T-helper 17 cell (primary cell): ENCODE measurements at regions not wholly inside any gene's neighbourhood (a gene's known extent, or its start where the extent isn't known, plus 50 kb on each side); places are given as distances from the start of the nearest gene placed in this dataset.

ENCODE experiments used
- ATAC-seq: fragments of 150-1000 bp; cut with Tn5 transposase; 2 replicates; pipeline ENCODE4 v1.10.0; 2021; ENCODE audit warnings: mild to moderate bottlenecking, moderate library complexity
- DNase-seq, 3 donors: peaks; one replicate each; pipeline versions ENCODE4 v3.0.0 to v3.0.0-alpha.2; 2020 to 2021
- H3K9me3 ChIP-seq: one replicate; pipeline ENCODE4 v1.7.0; 2013; ENCODE audit warnings: low read length, mild to moderate bottlenecking; ENCODE audit not compliant: control insufficient read depth, poor library complexity, severe bottlenecking
- H3K27ac Mint-ChIP-seq: one replicate; pipeline ENCODE4 v1.8.0; 2022; ENCODE audit warnings: mild to moderate bottlenecking, moderate library complexity, mixed read lengths
- H3K27me3 Mint-ChIP-seq: one replicate; pipeline ENCODE4 v1.8.0; 2022; ENCODE audit warnings: mixed read lengths
- H3K36me3 Mint-ChIP-seq: one replicate; pipeline ENCODE4 v1.8.0; 2022; ENCODE audit warnings: low read depth, mixed read lengths
- H3K4me1 Mint-ChIP-seq: one replicate; pipeline ENCODE4 v1.8.0; 2022; ENCODE audit warnings: mild to moderate bottlenecking, mixed read lengths
- H3K4me3 Mint-ChIP-seq: one replicate; pipeline ENCODE4 v1.8.0; 2022; ENCODE audit warnings: mild to moderate bottlenecking, moderate library complexity, mixed read lengths

- no peaks in the 10 kb centered on the region for H3K4me1 Mint-ChIP-seq
- no peaks in the 10 kb centered on the region for H3K36me3 Mint-ChIP-seq
- no peak overlapping the region for H3K4me3 Mint-ChIP-seq
- DNase-seq (no peak), ATAC-seq (no peak)
- no peaks in the 10 kb centered on the region for H3K9me3 ChIP-seq
- no peaks in the 10 kb centered on the region for H3K27me3 Mint-ChIP-seq
- H3K27ac Mint-ChIP-seq: no peak overlapping the region
These were observed 184.5 kb upstream of the PAPPA start for GRCh38 chr9:115969096-115969495.

- H3K9me3 ChIP-seq: no peaks in the 10 kb centered on the region
- H3K27me3 Mint-ChIP-seq: no peaks in the 10 kb centered on the region
- DNase-seq (no peak), ATAC-seq (no peak)
- H3K27ac Mint-ChIP-seq: no peak overlapping the region
- H3K36me3 Mint-ChIP-seq: no peaks in the 10 kb centered on the region
- no peak overlapping the region for H3K4me3 Mint-ChIP-seq
- no peaks in the 10 kb centered on the region for H3K4me1 Mint-ChIP-seq
These were observed 181.2 kb upstream of the PAPPA start for GRCh38 chr9:115972362-115972761.

GRCh38 chr9:115972843-115973595 is 180.6 kb upstream of the PAPPA start:
- H3K9me3 ChIP-seq: no peaks in the 10 kb centered on the region
- ATAC-seq (no peak), DNase-seq (no peak)
- Mint-ChIP-seq H3K4me1 (no peaks in the 10 kb centered on the region), H3K36me3 (no peaks in the 10 kb centered on the region), H3K4me3 (no peak overlapping the region), H3K27ac (no peak overlapping the region), H3K27me3 (no peaks in the 10 kb centered on the region)

GRCh38 chr9:115976781-115977180 is 176.8 kb upstream of the PAPPA start:
- Mint-ChIP-seq H3K27ac (no peak overlapping the region), H3K36me3 (no peaks in the 10 kb centered on the region), H3K4me3 (no peak overlapping the region), H3K4me1 (no peaks in the 10 kb centered on the region), H3K27me3 (no peaks in the 10 kb centered on the region)
- DNase-seq (no peak), ATAC-seq (no peak)
- no peaks in the 10 kb centered on the region for H3K9me3 ChIP-seq

- no peak for ATAC-seq
- Mint-ChIP-seq H3K4me3 (no peak overlapping the region), H3K36me3 (no peaks in the 10 kb centered on the region), H3K27ac (no peak overlapping the region), H3K4me1 (no peaks in the 10 kb centered on the region), H3K27me3 (no peaks in the 10 kb centered on the region)
- no peaks in the 10 kb centered on the region for H3K9me3 ChIP-seq
- DNase-seq: no peak
These were observed 175.5 kb upstream of the PAPPA start for GRCh38 chr9:115978091-115978490.

- Mint-ChIP-seq H3K4me3 (no peak overlapping the region), H3K27me3 (no peaks in the 10 kb centered on the region), H3K36me3 (no peaks in the 10 kb centered on the region), H3K4me1 (no peaks in the 10 kb centered on the region), H3K27ac (no peak overlapping the region)
- DNase-seq: no peak
- H3K9me3 ChIP-seq: no peaks in the 10 kb centered on the region
- no peak for ATAC-seq
These were observed 174.9 kb upstream of the PAPPA start for GRCh38 chr9:115978659-115979096.

GRCh38 chr9:115980054-115980453 is 173.5 kb upstream of the PAPPA start:
- H3K4me1 Mint-ChIP-seq: no peaks in the 10 kb centered on the region
- no peak for ATAC-seq

GRCh38 chr9:115980502-115980901 is 173.1 kb upstream of the PAPPA start:
- H3K27me3 Mint-ChIP-seq: no peaks in the 10 kb centered on the region
- no peak for ATAC-seq
- DNase-seq: no peak
- H3K9me3 ChIP-seq: no peaks in the 10 kb centered on the region
- no peaks in the 10 kb centered on the region for H3K4me1 Mint-ChIP-seq
- no peak overlapping the region for H3K27ac Mint-ChIP-seq
- H3K4me3 Mint-ChIP-seq: no peak overlapping the region
- no peaks in the 10 kb centered on the region for H3K36me3 Mint-ChIP-seq

More at GRCh38 chr9:115980054-115980453, 173.5 kb upstream of the PAPPA start:
- no peaks in the 10 kb centered on the region for H3K9me3 ChIP-seq
- no peak for DNase-seq
- no peak overlapping the region for H3K4me3 Mint-ChIP-seq
- no peak overlapping the region for H3K27ac Mint-ChIP-seq
- H3K27me3 Mint-ChIP-seq: no peaks in the 10 kb centered on the region
- no peaks in the 10 kb centered on the region for H3K36me3 Mint-ChIP-seq

- no peak overlapping the region for H3K4me3 Mint-ChIP-seq
- H3K9me3 ChIP-seq: no peaks in the 10 kb centered on the region
- no peaks in the 10 kb centered on the region for H3K27me3 Mint-ChIP-seq
- no peaks in the 10 kb centered on the region for H3K4me1 Mint-ChIP-seq
- ATAC-seq: no peak
- no peak for DNase-seq
- no peak overlapping the region for H3K27ac Mint-ChIP-seq
- H3K36me3 Mint-ChIP-seq: no peaks in the 10 kb centered on the region
These were observed 172.6 kb upstream of the PAPPA start for GRCh38 chr9:115980976-115981375.

GRCh38 chr9:115983366-115983765 is 170.2 kb upstream of the PAPPA start:
- ATAC-seq: no peak
- H3K36me3 Mint-ChIP-seq: no peaks in the 10 kb centered on the region
- no peaks in the 10 kb centered on the region for H3K27me3 Mint-ChIP-seq
- no peaks in the 10 kb centered on the region for H3K9me3 ChIP-seq
- H3K4me1 Mint-ChIP-seq: no peaks in the 10 kb centered on the region
- H3K27ac Mint-ChIP-seq: no peak overlapping the region
- no peak overlapping the region for H3K4me3 Mint-ChIP-seq
- no peak for DNase-seq

GRCh38 chr9:115985657-115986056 is 167.9 kb upstream of the PAPPA start:
- Mint-ChIP-seq H3K4me1 (no peaks in the 10 kb centered on the region), H3K27ac (no peak overlapping the region), H3K4me3 (no peak overlapping the region), H3K27me3 (no peaks in the 10 kb centered on the region), H3K36me3 (no peaks in the 10 kb centered on the region)
- DNase-seq: no peak
- H3K9me3 ChIP-seq: no peaks in the 10 kb centered on the region
- no peak for ATAC-seq

- H3K9me3 ChIP-seq: no peaks in the 10 kb centered on the region
- no peak overlapping the region for H3K4me3 Mint-ChIP-seq
- no peaks in the 10 kb centered on the region for H3K36me3 Mint-ChIP-seq
- DNase-seq (no peak), ATAC-seq (no peak)
- no peaks in the 10 kb centered on the region for H3K27me3 Mint-ChIP-seq
- no peaks in the 10 kb centered on the region for H3K4me1 Mint-ChIP-seq
- H3K27ac Mint-ChIP-seq: no peak overlapping the region
These were observed 167.1 kb upstream of the PAPPA start for GRCh38 chr9:115986508-115986907.

- no peaks in the 10 kb centered on the region for H3K36me3 Mint-ChIP-seq
- H3K9me3 ChIP-seq: no peaks in the 10 kb centered on the region
- DNase-seq (no peak), ATAC-seq (no peak)
- H3K4me1 Mint-ChIP-seq: no peaks in the 10 kb centered on the region
- no peak overlapping the region for H3K4me3 Mint-ChIP-seq
- H3K27ac Mint-ChIP-seq: no peak overlapping the region
- no peaks in the 10 kb centered on the region for H3K27me3 Mint-ChIP-seq
These were observed 164.9 kb upstream of the PAPPA start for GRCh38 chr9:115988701-115989100.

- DNase-seq (no peak), ATAC-seq (no peak)
- Mint-ChIP-seq H3K27me3 (no peaks in the 10 kb centered on the region), H3K27ac (no peak overlapping the region), H3K36me3 (no peaks in the 10 kb centered on the region), H3K4me3 (no peak overlapping the region), H3K4me1 (no peaks in the 10 kb centered on the region)
- no peaks in the 10 kb centered on the region for H3K9me3 ChIP-seq
These were observed 163.8 kb upstream of the PAPPA start for GRCh38 chr9:115989831-115990230.
